ENCODE measurements at regions not wholly inside any gene's neighbourhood (a gene's known extent, or its start where the extent isn't known, plus 50 kb on each side); places are given as distances from the start of the nearest gene placed in this dataset.

DNA sequence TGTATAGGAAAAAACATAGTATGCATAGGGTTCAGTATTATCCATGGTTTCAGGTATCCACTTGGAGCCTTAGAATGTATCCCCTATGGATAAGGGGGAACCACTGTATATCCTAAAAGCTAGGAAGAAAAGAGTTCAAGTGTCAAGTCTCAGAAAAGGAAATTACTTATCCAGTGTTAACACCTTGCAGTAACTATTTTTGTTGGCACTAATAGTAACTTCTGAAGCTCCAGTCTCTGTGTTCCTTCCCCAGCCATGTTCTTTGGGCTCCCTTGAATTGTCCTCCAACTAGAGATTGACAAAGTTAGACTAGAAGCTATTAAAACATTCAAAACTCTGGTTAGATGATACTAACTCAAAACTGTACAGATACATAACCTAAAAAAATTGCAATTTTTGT lies 370.8 kb downstream of the NFIB start:
- ChIA-PET POLR2A (no interaction called here), CTCF (ENCODE audit: unreplicated experiment) (no interaction called here)
- intact Hi-C loops (cut with micrococcal nuclease; ENCODE audit: unreplicated experiment): no loop called here
- no TSS peak for BruUV-seq (replicated peaks)
- Histone ChIP-seq H3K9me3 (ENCODE audit: low read length) (no peaks in the 10 kb centered on the region), H3K79me2 (ENCODE audit: insufficient read depth, low read depth, low read length) (no peaks in the 10 kb centered on the region), H2AFZ (ENCODE audit: low read length) (no peak overlapping the region), H3K9me2 (ENCODE audit: insufficient read depth, low read length) (no peaks in the 10 kb centered on the region), H3K36me3 (ENCODE audit: insufficient read depth, low read length) (no peaks in the 10 kb centered on the region), H3K27ac (ENCODE audit: low read depth, low read length, poor library complexity, severe bottlenecking) (no peak overlapping the region), H3K4me3 (ENCODE audit: low read depth, low read length, poor library complexity, severe bottlenecking) (no peak overlapping the region), H4K20me1 (ENCODE audit: insufficient read depth, low read length) (no peaks in the 10 kb centered on the region), H3K4me1 (ENCODE audit: insufficient read depth, low read length, poor library complexity, severe bottlenecking) (no peaks in the 10 kb centered on the region), H3K4me2 (ENCODE audit: low read length) (no peak overlapping the region)
- DNase-seq (ENCODE audit: low spot score): no peak
- TF ChIP-seq, protein P1, sequence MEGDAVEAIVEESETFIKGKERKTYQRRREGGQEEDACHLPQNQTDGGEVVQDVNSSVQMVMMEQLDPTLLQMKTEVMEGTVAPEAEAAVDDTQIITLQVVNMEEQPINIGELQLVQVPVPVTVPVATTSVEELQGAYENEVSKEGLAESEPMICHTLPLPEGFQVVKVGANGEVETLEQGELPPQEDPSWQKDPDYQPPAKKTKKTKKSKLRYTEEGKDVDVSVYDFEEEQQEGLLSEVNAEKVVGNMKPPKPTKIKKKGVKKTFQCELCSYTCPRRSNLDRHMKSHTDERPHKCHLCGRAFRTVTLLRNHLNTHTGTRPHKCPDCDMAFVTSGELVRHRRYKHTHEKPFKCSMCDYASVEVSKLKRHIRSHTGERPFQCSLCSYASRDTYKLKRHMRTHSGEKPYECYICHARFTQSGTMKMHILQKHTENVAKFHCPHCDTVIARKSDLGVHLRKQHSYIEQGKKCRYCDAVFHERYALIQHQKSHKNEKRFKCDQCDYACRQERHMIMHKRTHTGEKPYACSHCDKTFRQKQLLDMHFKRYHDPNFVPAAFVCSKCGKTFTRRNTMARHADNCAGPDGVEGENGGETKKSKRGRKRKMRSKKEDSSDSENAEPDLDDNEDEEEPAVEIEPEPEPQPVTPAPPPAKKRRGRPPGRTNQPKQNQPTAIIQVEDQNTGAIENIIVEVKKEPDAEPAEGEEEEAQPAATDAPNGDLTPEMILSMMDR (conservative IDR thresholded peaks at IDR 0.05; ENCODE audit: low read length): no peak
- TF ChIP-seq EZH2phosphoT487 (IDR thresholded peaks at IDR 0.05; ENCODE audit: borderline replicate concordance, low read depth, low read length): no peak

DNA sequence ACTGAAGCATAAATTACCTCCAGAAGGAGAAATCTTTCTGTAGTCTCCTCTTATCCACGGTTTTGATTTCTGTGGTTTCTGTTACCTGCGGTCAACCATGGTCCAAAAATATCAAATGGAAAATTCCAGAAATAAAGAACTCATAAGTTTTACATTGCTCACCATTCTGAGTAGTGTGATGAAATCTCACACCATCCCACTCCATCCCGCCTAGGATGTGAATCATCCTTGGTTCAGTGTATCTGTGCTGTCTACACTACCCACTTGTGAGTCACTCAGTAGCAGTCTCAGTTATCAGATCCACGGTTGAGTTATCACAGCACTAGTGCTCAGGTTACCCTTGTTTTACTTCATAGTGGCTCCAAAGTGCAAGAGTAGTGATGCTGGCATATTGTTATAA lies 371.2 kb downstream of the NFIB start:
- no peak overlapping the region for H3K4me3 ChIP-seq (ENCODE audit: low read depth, low read length, poor library complexity, severe bottlenecking)
- H3K27ac ChIP-seq (ENCODE audit: low read depth, low read length, poor library complexity, severe bottlenecking): no peak overlapping the region
- H4K20me1 ChIP-seq (ENCODE audit: insufficient read depth, low read length): no peaks in the 10 kb centered on the region
- no peaks in the 10 kb centered on the region for H3K9me3 ChIP-seq (ENCODE audit: low read length)
- ChIA-PET CTCF (ENCODE audit: unreplicated experiment) (no interaction called here), POLR2A (no interaction called here)
- DNase-seq (ENCODE audit: low spot score): no peak
- no peak overlapping the region for H3K4me2 ChIP-seq (ENCODE audit: low read length)
- H2AFZ ChIP-seq (ENCODE audit: low read length): no peak overlapping the region
- H3K9me2 ChIP-seq (ENCODE audit: insufficient read depth, low read length): no peaks in the 10 kb centered on the region
- H3K79me2 ChIP-seq (ENCODE audit: insufficient read depth, low read depth, low read length): no peaks in the 10 kb centered on the region
- TF ChIP-seq, protein P1 (conservative IDR thresholded peaks at IDR 0.05; ENCODE audit: low read length): no peak
- no peak for TF ChIP-seq EZH2phosphoT487 (IDR thresholded peaks at IDR 0.05; ENCODE audit: borderline replicate concordance, low read depth, low read length)
- no TSS peak for BruUV-seq (replicated peaks)
- no peaks in the 10 kb centered on the region for H3K4me1 ChIP-seq (ENCODE audit: insufficient read depth, low read length, poor library complexity, severe bottlenecking)
- no peaks in the 10 kb centered on the region for H3K36me3 ChIP-seq (ENCODE audit: insufficient read depth, low read length)
- intact Hi-C loops (cut with micrococcal nuclease; ENCODE audit: unreplicated experiment): no loop called here

DNA sequence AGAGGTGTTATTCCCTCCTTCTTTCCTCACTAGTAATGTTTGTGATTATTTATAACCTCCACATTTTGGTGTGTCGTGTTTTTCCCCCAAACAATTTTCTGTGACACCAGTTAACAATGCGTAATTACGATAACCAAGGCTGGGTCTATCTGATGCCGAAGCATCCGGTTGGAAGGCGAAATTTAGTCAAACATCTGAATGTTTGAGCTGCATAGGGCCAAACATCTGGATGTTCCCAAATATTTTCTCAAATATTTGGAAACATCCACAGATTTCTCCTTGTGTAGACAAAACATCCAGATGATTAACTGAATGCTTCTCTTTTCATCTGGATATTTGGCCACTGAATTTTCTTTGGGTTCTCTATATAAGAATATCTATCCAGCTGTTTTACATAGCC lies 371.7 kb downstream of the NFIB start:
- no peaks in the 10 kb centered on the region for H3K79me2 ChIP-seq (ENCODE audit: insufficient read depth, low read depth, low read length)
- no TSS peak for BruUV-seq (replicated peaks)
- no peak overlapping the region for H3K4me3 ChIP-seq (ENCODE audit: low read depth, low read length, poor library complexity, severe bottlenecking)
- ChIA-PET CTCF (ENCODE audit: unreplicated experiment) (no interaction called here), POLR2A (no interaction called here)
- H3K36me3 ChIP-seq (ENCODE audit: insufficient read depth, low read length): no peaks in the 10 kb centered on the region
- no peak overlapping the region for H2AFZ ChIP-seq (ENCODE audit: low read length)
- no peaks in the 10 kb centered on the region for H3K9me3 ChIP-seq (ENCODE audit: low read length)
- no peaks in the 10 kb centered on the region for H3K4me1 ChIP-seq (ENCODE audit: insufficient read depth, low read length, poor library complexity, severe bottlenecking)
- H3K9me2 ChIP-seq (ENCODE audit: insufficient read depth, low read length): no peaks in the 10 kb centered on the region
- no peak for DNase-seq (ENCODE audit: low spot score)
- no peaks in the 10 kb centered on the region for H4K20me1 ChIP-seq (ENCODE audit: insufficient read depth, low read length)
- no peak overlapping the region for H3K27ac ChIP-seq (ENCODE audit: low read depth, low read length, poor library complexity, severe bottlenecking)
- H3K4me2 ChIP-seq (ENCODE audit: low read length): no peak overlapping the region
- intact Hi-C loops (cut with micrococcal nuclease; ENCODE audit: unreplicated experiment): no loop called here
- TF ChIP-seq, protein P1 (conservative IDR thresholded peaks at IDR 0.05; ENCODE audit: low read length): no peak
- TF ChIP-seq EZH2phosphoT487 (IDR thresholded peaks at IDR 0.05; ENCODE audit: borderline replicate concordance, low read depth, low read length): no peak

Data from OCI-LY7 (cell line).